Prostate gland (tissue), 2 donors: ENCODE measurements at regions not wholly inside any gene's neighbourhood (a gene's known extent, or its start where the extent isn't known, plus 50 kb on each side); places are given as distances from the start of the nearest gene placed in this dataset.

ENCODE experiments used
- CTCF ChIP-seq, 4 experiments: fragments of 200-600 bp in 2 of 4; fragments of 450-650 bp in 2 of 4; sonication (generic) in 2 of 4; IDR thresholded peaks; 1 replicate in 3 of 4; 2 replicates in 1 of 4; pipeline ENCODE4 v1.5.1; 2016 to 2019; ENCODE audit warnings: antibody characterized with exemption in 4 of 4, mild to moderate bottlenecking in 2 of 4, moderate library complexity in 2 of 4
- POLR2A ChIP-seq: fragments of 450-650 bp; IDR thresholded peaks from one replicate; pipeline ENCODE4 v1.6.1; 2016; ENCODE audit warnings: antibody characterized with exemption, mild to moderate bottlenecking

GRCh38 chr2:207266648-207267047 lies 100.9 kb upstream of the KLF7 start:
- no peak for TF ChIP-seq CTCF (IDR thresholded peaks at IDR 0.05)
- no peak for TF ChIP-seq POLR2A
